Neuronal stem cell (in vitro differentiated cells): ENCODE measurements at regions not wholly inside any gene's neighbourhood (a gene's known extent, or its start where the extent isn't known, plus 50 kb on each side); places are given as distances from the start of the nearest gene placed in this dataset.

ENCODE experiments used
- DNase-seq: peaks from one replicate; pipeline ENCODE4 v3.0.0-alpha.2; 2013; ENCODE audit warnings: low spot score
- H2AFZ ChIP-seq: one replicate; pipeline ENCODE4 v1.6.1; 2013; ENCODE audit warnings: mild to moderate bottlenecking, low read length, inconsistent platforms
- H2AK5ac ChIP-seq: 2 replicates; pipeline ENCODE4 v1.6.1; 2013; ENCODE audit warnings: low read depth, mild to moderate bottlenecking, inconsistent platforms, low read length, moderate library complexity, mixed read lengths
- H2BK120ac ChIP-seq: 2 replicates; pipeline ENCODE4 v1.6.1; 2013; ENCODE audit warnings: low read depth, mild to moderate bottlenecking, inconsistent platforms, low read length, moderate library complexity, mixed read lengths
- H2BK12ac ChIP-seq: one replicate; pipeline ENCODE4 v1.6.1; 2013; ENCODE audit warnings: low read length, inconsistent platforms
- H2BK15ac ChIP-seq: 2 replicates; pipeline ENCODE4 v1.6.1; 2013; ENCODE audit warnings: mild to moderate bottlenecking, low read length, inconsistent platforms, mixed read lengths
- H2BK5ac ChIP-seq: one replicate; pipeline ENCODE4 v1.6.1; 2013; ENCODE audit warnings: inconsistent platforms, mild to moderate bottlenecking, low read length, moderate library complexity
- H3K14ac ChIP-seq: one replicate; pipeline ENCODE4 v1.6.1; 2013; ENCODE audit warnings: low read length, inconsistent platforms
- H3K18ac ChIP-seq: 2 replicates; pipeline ENCODE4 v1.6.1; 2013; ENCODE audit warnings: low read length, inconsistent platforms
- H3K23ac ChIP-seq: 2 replicates; pipeline ENCODE4 v1.6.1; 2013; ENCODE audit warnings: low read depth, mild to moderate bottlenecking, mixed read lengths, low read length, inconsistent platforms; ENCODE audit not compliant: poor library complexity
- H3K27ac ChIP-seq: replicated peaks from 3 replicates; pipeline ENCODE4 v1.5.1; 2013; ENCODE audit warnings: low read length, inconsistent platforms
- H3K27me3 ChIP-seq, 3 experiments: 2 replicates each; pipeline ENCODE4 v1.6.1; 2013; ENCODE audit warnings: low read length in 3 of 3, mild to moderate bottlenecking in 2 of 3, inconsistent platforms in 1 of 3, low read depth in 1 of 3, mixed read lengths in 1 of 3, moderate library complexity in 1 of 3; ENCODE audit not compliant: control insufficient read depth in 3 of 3, insufficient read depth in 3 of 3
- H3K36me3 ChIP-seq, 2 donors: replicated peaks in 1 of 2; 2 replicates each; pipeline ENCODE4 v1.6.1; 2013; ENCODE audit warnings: low read length in 2 of 2; ENCODE audit not compliant: control insufficient read depth in 2 of 2, insufficient read depth in 2 of 2
- H3K4ac ChIP-seq: 2 replicates; pipeline ENCODE4 v1.6.1; 2013; ENCODE audit warnings: inconsistent platforms, mild to moderate bottlenecking, low read length, moderate library complexity
- H3K4me1 ChIP-seq, 2 donors: 1 replicate in 1 of 2; 2 replicates in 1 of 2; pipeline ENCODE4 v1.6.1; 2013; ENCODE audit warnings: low read length in 2 of 2, low read depth in 1 of 2; ENCODE audit not compliant: control insufficient read depth in 2 of 2, insufficient read depth in 1 of 2
- H3K4me2 ChIP-seq: one replicate; pipeline ENCODE4 v1.6.1; 2013; ENCODE audit warnings: mild to moderate bottlenecking, low read length, inconsistent platforms; ENCODE audit not compliant: insufficient read depth, poor library complexity, severe bottlenecking
- H3K4me3 ChIP-seq, 2 donors: 2 replicates each; pipeline ENCODE4 v1.5.1; 2013; ENCODE audit warnings: low read length in 2 of 2, mild to moderate bottlenecking in 2 of 2, inconsistent platforms in 1 of 2, moderate library complexity in 1 of 2
- H3K79me1 ChIP-seq: one replicate; pipeline ENCODE4 v1.6.1; 2013; ENCODE audit warnings: low read depth, mild to moderate bottlenecking, inconsistent platforms, low read length, moderate library complexity
- H3K9ac ChIP-seq: one replicate; pipeline ENCODE4 v1.6.1; 2013; ENCODE audit warnings: mild to moderate bottlenecking, low read depth, low read length, inconsistent platforms; ENCODE audit not compliant: poor library complexity
- H3K9me3 ChIP-seq, 2 donors: replicated peaks in 1 of 2; 2 replicates each; pipeline versions ENCODE3 to v1.6.1; 2013; ENCODE audit warnings: low read length in 2 of 2, mild to moderate bottlenecking in 2 of 2, inconsistent platforms in 1 of 2, low read depth in 1 of 2, mixed read lengths in 1 of 2, moderate library complexity in 1 of 2; ENCODE audit not compliant: control insufficient read depth in 2 of 2, insufficient read depth in 1 of 2
- H4K8ac ChIP-seq: one replicate; pipeline ENCODE4 v1.6.1; 2013; ENCODE audit warnings: low read depth, mild to moderate bottlenecking, inconsistent platforms, low read length, moderate library complexity
- H4K91ac ChIP-seq: one replicate; pipeline ENCODE4 v1.6.1; 2013; ENCODE audit warnings: low read length, low read depth, mild to moderate bottlenecking, inconsistent platforms; ENCODE audit not compliant: poor library complexity
- WGBS, 2 donors: extraction: QIAGEN DNeasy Blood & Tissue Kit; methylation state at CpG; one replicate each; pipeline ENCODE4 v1.1.7; 2013; ENCODE audit warnings: missing lambda C conversion rate in 2 of 2, mixed read lengths in 1 of 2; ENCODE audit not compliant: insufficient read length in 2 of 2, insufficient replicate concordance in 1 of 2; ENCODE audit errors: extremely low coverage in 2 of 2; 5-methylcytosine and 5-hydroxymethylcytosine counted together

DNA sequence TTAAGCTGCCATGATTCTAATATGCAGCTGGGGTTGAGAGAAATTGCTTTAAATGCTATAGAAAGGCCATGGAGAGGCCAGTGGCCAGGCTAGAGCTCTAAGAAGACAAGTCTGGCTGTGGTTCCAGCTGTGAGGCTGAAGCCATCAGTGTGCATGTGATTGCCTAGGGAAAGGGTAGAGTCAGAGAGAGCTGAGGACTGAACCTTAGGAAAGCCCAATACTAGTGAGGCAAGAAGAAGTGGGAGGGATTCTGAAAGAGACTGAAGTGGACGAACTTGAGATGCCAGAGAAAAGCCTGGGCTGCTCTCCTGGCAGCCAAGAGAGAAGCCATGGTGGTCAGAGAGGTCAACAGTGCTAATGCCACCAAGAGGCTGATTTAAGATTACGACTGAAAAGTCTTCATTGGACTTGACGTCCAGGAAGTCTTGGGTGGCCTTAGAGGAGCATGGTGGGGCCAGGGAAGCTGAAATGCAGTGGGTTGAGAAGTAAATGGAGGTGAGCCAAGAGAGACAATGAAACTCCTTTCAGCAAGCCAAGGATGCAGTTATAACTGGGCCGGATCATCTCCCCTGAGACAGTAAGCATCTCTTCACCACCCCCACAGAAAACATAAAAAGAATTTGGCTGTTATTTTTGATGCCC lies 133.2 kb downstream of the TMEM174 start:
- Histone ChIP-seq H3K36me3 (no peaks in the 10 kb centered on the region), H4K8ac (no peak overlapping the region), H3K27ac (no peak overlapping the region), H3K9me3 (no peaks in the 10 kb centered on the region), H3K14ac (no peak overlapping the region), H2BK12ac (no peak overlapping the region), H2BK15ac (no peak overlapping the region), H3K4me3 (no peak overlapping the region), H2BK120ac (no peak overlapping the region), H2AK5ac (no peak overlapping the region), H3K4me1 (peaks cover 0 to 3% of the 10 kb centered on the region in 2 donors), H3K9ac (no peak overlapping the region), H3K18ac (no peak overlapping the region), H2AFZ (no peak overlapping the region), H2BK5ac (no peak overlapping the region), H3K23ac (no peak overlapping the region), H4K91ac (no peak overlapping the region), H3K79me1 (no peaks in the 10 kb centered on the region), H3K4ac (no peak overlapping the region), H3K4me2 (no peak overlapping the region), H3K27me3 (peaks cover 26 to 81% (median 79%) of the 10 kb centered on the region in 3 experiments)
- no CpG with 5 or more reads among the region's 4 CpGs for WGBS, 2 donors
- no peak for DNase-seq

DNA sequence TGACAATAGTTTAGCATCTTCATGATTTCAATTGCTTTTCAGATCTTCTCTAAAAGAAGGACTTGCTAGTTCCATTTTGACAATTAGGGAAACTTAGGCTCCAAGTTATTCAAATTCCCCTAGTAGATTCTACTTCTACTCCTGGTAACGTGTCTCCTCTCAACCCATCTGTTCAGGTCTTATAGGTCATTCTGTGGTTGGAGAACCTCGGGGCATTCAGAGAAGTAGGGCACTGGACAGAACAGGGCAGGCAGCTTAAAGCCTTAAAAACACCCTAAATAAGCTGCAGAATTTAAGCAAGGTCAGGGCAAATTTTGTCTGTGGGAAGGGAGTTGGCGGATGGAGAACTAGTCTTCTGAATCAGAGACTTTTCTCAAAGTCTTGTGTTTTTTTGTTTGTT lies 132.4 kb downstream of the TMEM174 start:
- H2BK15ac ChIP-seq = no peak overlapping the region
- no peak overlapping the region for H2BK120ac ChIP-seq
- no peak overlapping the region for H3K4ac ChIP-seq
- H3K23ac ChIP-seq = no peak overlapping the region
- no peak overlapping the region for H3K18ac ChIP-seq
- no peaks in the 10 kb centered on the region for H3K9me3 ChIP-seq
- peaks cover 29 to 81% (median 79%) of the 10 kb centered on the region in 3 experiments for H3K27me3 ChIP-seq
- no peak overlapping the region for H3K14ac ChIP-seq
- H4K8ac ChIP-seq = no peak overlapping the region
- H3K4me2 ChIP-seq = no peak overlapping the region
- no peak overlapping the region for H2BK12ac ChIP-seq
- WGBS, 2 donors = no CpG with 5 or more reads among the region's 3 CpGs
- no peak overlapping the region for H4K91ac ChIP-seq
- no peak overlapping the region for H3K9ac ChIP-seq
- no peak for DNase-seq
- no peaks in the 10 kb centered on the region for H3K79me1 ChIP-seq
- H2BK5ac ChIP-seq = no peak overlapping the region
- no peak overlapping the region for H3K27ac ChIP-seq
- no peak overlapping the region for H3K4me3 ChIP-seq
- H3K4me1 ChIP-seq = peaks cover 0 to 3% of the 10 kb centered on the region in 2 donors
- no peak overlapping the region for H2AFZ ChIP-seq
- no peak overlapping the region for H2AK5ac ChIP-seq
- no peaks in the 10 kb centered on the region for H3K36me3 ChIP-seq

DNA sequence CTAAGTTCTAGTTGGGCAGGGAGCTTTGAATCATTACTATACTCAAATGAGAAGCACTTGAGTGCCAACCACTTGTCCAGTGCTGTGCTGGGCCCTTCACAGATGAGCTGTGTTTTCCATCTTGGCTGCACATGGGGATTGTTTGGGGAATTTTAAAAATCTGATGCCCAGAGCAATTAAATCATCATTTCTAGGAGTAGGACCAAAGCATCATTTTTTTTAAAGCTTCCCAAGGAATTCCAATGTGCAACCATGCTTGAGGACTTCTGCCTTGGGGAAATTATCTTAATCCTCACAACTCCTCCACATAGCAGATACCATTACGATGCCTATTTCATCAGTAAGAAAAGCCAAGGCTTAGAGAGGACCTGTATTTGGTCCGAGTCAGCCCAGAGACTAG lies 131.4 kb downstream of the TMEM174 start:
- H2BK12ac ChIP-seq = no peak overlapping the region
- H3K23ac ChIP-seq = no peak overlapping the region
- no peaks in the 10 kb centered on the region for H3K9me3 ChIP-seq
- no peak overlapping the region for H2BK5ac ChIP-seq
- no peak overlapping the region for H3K4ac ChIP-seq
- no peak overlapping the region for H3K14ac ChIP-seq
- no peak overlapping the region for H2BK15ac ChIP-seq
- no peak overlapping the region for H3K9ac ChIP-seq
- no peak overlapping the region for H3K4me3 ChIP-seq
- no CpG with 5 or more reads among the region's 2 CpGs for WGBS, 2 donors
- no peak overlapping the region for H3K27ac ChIP-seq
- peaks cover 0 to 3% of the 10 kb centered on the region in 2 donors for H3K4me1 ChIP-seq
- H3K18ac ChIP-seq = no peak overlapping the region
- no peak overlapping the region for H4K8ac ChIP-seq
- no peak overlapping the region for H2AFZ ChIP-seq
- no peak overlapping the region for H3K4me2 ChIP-seq
- no peak for DNase-seq
- no peak overlapping the region for H2BK120ac ChIP-seq
- H3K79me1 ChIP-seq = no peaks in the 10 kb centered on the region
- no peaks in the 10 kb centered on the region for H3K36me3 ChIP-seq
- H3K27me3 ChIP-seq = peaks cover 33 to 83% (median 82%) of the 10 kb centered on the region in 3 experiments
- H4K91ac ChIP-seq = no peak overlapping the region
- no peak overlapping the region for H2AK5ac ChIP-seq

DNA sequence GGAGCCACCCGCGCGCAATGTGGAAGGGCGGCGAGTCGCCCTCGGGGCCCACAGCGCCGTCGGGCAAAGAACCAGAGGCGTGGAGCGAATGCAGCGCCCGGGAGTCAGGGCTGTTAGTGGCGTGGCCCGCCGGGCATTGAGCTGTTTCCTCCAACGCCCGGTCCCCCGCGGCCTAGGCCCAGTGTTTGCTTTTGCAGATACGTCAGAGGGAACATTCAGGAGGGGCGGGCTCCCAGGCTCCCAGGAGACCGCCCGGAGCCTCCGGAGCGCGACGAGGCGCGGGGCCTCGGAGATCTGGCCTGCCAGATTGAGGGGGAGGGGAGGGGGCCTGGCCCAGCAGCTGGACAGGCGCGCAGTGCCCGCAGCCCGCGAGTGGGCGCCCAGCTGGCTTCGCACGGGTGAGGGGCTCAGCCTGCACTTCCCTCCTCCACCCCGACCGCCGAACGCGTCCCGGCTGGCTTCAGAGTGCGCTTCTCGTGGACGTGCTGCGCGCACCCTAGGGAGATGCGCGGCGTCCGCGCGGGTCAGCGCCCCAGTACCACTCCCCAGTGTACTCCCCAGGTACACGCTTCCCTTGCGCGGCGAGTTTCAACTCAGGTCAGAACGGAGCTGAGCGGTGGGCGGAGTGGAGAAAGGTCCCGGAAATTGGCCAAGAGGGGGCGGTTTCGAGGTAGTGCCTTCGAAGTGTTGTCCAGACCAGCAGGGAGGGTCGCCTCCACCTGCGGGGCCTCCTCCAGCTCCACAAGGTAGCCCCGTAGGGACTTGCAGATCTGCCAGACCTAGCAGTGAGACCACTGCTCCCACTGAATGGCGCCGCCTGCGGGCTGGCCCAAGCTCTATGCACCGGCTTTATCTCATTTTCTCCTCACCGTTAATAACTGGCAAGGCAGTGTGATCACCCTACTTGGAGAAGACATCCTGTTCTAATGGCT lies 130.4 kb downstream of the TMEM174 start:
- Histone ChIP-seq H3K4me2 (peak overlapping the region; percentile 64), H3K27me3 (peaks cover 35 to 93% (median 92%) of the 10 kb centered on the region in 3 experiments), H2BK5ac (no peak overlapping the region), H3K9ac (no peak overlapping the region), H2BK15ac (no peak overlapping the region), H2BK120ac (no peak overlapping the region), H4K91ac (no peak overlapping the region), H3K23ac (peak overlapping the region; percentile 85), H2AFZ (peak overlapping the region; percentile 19), H3K4me3 (no peak overlapping the region), H2BK12ac (no peak overlapping the region), H3K4me1 (peaks cover 0 to 3% of the 10 kb centered on the region in 2 donors), H2AK5ac (peak overlapping the region; percentile 36), H3K79me1 (no peaks in the 10 kb centered on the region), H3K27ac (no peak overlapping the region), H3K14ac (no peak overlapping the region), H3K18ac (peak overlapping the region; percentile 44), H4K8ac (no peak overlapping the region), H3K9me3 (no peaks in the 10 kb centered on the region), H3K36me3 (no peaks in the 10 kb centered on the region), H3K4ac (no peak overlapping the region)
- peak; percentile 31 for DNase-seq
- WGBS, 2 donors = no CpG with 5 or more reads among the region's 77 CpGs
